HG03571 (cell line): ENCODE measurements at regions not wholly inside any gene's neighbourhood (a gene's known extent, or its start where the extent isn't known, plus 50 kb on each side); places are given as distances from the start of the nearest gene placed in this dataset.
A peak's percentile ranks its signal among the peaks of the same experiment; 100 is the strongest.

Experiments used
- ATAC-seq: cut with Tn5 transposase; IDR thresholded peaks from one replicate; pipeline ENCODE4 v1.9.1; 2021; ENCODE audit not compliant: unreplicated experiment

DNA sequence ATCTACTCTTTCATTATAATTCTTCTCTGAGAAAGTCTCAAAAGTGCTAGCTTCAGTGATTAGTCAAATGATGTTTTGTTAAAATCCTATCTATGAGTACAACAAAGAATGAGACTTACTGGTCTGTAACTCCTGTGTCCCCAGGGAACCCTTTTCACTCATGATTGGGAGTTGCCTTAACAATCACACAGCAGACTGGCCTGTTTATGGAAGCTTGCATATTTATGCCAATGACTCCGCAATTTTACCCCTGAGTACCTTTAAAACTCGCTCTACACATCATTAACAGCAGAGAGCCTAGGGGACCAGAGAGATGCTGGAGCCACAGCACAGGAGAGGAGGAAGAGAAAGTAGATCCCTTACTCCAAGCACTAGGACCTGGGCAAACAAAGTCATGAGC lies 628.1 kb downstream of the IGSF11 start:
- no peak for ATAC-seq

DNA sequence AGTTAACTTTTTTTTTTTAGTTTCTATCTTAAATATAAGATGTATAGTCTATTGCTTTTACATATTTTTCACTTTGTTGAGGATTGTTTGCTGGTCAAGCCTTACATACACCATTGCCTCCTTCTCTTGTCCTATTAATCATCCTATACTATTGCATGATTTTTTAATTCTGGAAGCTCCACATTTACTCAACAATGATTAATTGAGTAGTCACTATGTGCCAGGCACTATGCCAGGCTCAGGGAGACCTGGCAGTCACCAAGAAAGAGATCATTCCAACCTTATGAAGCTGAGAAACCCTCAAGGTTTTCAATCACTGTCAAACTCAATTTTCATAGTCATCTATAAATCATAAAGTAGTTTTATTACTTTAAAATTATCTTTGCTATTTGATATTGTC lies 626.2 kb downstream of the IGSF11 start:
- ATAC-seq = no peak

DNA sequence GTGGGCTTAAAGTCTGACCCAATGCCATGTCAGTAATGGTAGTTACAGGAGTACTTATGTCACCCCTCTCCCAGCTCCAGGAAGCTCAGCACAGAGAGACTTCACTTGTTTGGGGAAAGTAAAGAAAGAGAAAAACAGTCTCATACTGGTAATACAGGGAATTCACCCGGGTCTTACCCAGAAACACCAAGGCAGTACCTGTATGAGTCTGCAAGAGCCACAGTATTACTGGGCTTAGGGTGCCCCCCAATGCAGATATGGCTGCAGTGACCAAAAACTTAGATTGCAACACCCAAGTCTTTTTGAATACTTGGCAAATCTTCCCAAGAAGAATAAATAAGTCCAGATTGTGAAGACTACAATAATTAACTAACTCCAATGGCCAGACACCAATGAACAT lies 622.1 kb downstream of the IGSF11 start:
- ATAC-seq = peak; percentile 69

DNA sequence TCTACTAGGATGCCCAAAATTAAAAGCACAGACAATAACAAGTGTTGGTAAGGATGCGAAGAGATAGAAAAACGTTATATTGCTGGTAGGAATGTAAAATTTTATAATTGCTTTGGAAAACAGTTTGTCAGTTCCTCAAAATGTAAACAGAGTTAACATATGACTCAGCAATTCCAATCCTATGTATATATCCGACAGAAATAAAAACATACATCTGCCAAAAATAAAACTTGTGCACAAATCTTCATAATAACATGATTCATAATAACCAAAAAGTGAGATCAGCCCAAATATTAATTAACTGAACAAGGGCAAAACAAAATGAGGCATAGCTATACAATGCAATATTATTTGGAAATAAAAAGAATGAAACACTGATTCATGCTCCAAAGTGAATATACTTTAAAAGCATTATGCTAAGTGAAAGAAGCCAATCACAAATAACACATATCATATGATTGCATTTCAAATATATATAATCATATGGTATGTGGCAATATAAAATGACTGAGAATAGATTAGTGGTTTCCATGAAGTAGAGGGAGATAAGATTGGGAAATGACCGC lies 609.3 kb downstream of the IGSF11 start:
- ATAC-seq = no peak

DNA sequence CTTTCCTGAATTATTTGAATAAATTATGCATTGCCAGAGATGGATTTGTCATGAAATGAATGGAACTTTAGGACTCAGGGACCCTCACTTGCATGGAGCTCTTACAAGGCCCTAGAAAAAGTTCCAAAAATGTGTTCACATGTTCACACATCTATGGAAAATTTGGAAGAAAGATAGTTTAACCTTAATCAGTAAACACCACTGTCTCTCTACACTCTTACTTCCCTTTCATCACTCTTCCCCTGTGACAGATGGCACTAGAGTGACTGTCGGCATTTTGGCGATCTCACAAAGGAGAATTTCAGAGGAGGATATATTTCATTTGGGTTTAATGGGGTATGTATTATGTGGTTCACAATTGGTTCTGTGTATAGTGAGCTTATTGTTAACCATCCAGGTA lies 600.8 kb downstream of the IGSF11 start:
- no peak for ATAC-seq

DNA sequence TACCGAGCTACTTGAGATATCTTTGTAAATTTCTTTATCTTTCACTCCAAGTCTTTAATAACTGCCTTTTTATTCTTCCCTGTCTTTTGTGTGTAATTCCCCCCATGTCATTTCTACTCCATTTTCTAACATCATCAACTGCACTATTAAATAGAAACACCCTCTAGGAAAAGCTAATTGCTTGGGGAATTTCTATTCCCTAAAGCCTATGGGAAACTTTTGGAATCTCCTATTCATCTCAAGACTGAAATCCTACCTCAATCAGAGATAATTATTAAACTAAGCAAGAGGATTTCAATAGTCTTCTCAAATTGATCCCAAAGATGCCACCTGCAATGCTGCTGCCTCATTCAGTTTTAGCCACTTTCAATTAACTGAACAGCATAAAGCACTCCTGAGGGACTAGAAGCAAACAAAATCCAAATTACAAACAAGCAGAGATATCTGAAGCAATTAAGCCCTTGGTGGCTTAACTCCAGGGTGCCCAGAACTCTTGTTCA lies 598.7 kb downstream of the IGSF11 start:
- no peak for ATAC-seq

DNA sequence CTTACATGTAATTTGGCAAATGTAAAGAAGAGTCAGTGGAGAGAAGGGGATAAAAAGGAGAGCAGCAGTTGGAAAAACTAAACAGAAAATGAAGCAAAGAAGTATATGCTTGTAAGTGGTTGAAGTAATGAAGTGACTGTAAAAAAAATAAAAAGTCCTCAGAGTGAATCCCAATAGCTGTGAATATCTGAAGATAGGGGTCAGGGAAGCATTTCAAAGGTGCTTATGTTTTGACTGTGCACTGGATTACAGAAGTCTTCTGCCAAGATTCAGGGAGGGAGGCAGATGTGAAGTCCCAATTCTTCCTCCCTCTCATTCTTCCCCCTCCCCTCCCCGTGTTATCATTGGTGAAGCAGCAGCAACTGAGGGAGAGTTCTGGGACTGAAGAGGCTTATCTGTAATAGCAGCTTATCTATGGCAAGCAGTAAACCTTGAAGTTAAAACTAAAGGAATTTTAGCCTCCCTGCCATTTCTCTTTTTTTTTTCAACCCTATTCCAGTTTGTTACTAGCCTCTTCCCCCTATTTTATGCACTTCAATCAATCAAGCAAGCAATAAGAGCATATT lies 597.9 kb downstream of the IGSF11 start:
- ATAC-seq = no peak

DNA sequence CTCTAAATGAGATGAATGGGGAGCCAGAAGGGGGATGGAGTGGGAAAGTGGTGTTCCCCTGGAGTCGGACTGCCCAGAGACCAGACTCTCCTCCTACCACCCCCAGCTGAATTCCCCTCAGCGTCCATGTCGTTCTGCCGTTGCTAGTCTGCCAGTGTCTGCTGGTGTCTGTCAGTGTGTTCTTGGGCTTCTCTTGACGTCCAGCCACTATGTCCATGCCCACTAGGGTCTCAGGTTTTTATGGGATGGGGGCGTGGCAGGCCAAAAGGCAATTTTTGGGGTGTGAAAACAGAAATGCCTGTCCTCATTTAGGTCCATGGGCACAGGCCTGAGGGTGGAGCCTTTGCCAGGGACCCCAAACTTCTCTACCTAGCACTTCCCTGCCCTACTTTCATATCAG lies 589.6 kb downstream of the IGSF11 start:
- ATAC-seq = no peak

DNA sequence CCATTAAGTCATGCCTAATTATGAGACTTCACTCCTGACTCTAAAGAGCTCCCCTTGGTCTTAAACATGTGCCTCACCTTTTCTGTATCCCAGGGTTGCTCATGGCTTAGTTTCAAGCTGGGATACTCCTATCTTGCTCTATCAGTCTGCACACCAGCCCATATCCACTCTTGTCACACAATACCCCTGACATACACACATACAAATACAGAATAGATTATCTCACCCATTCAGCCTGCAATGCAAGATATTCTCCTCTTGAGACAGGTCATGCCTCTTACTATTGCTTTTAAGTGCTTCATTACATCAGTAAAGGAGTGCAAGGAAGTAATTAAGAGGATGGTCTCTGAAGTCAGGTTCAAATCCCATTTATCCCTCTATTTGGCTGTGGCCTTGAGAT lies 587.3 kb downstream of the IGSF11 start:
- ATAC-seq = no peak

DNA sequence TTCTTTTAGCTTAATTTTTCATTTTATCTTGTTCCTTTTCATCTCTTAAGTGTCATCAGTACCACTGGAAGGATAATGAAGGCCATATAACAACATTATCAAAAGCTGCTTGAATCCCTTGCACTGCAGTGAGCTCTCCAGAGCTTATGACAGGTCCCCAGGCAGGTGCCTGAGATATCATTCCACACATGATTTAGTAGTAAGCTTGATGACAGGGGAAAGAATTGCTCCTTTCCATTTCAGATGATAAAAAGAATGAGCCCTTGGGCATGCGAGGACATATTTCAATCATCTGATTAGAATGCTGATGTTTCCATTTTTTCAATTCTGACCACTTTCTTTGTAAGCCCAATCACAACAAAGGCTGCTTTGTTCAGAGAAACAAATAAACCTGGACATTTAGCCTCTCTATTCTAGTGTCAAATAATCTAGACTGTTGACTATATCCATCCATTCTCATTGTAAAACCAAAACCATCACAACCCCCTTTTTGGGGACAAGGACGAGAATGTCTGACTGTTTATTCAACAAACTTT lies 567.8 kb downstream of the IGSF11 start:
- ATAC-seq = no peak

DNA sequence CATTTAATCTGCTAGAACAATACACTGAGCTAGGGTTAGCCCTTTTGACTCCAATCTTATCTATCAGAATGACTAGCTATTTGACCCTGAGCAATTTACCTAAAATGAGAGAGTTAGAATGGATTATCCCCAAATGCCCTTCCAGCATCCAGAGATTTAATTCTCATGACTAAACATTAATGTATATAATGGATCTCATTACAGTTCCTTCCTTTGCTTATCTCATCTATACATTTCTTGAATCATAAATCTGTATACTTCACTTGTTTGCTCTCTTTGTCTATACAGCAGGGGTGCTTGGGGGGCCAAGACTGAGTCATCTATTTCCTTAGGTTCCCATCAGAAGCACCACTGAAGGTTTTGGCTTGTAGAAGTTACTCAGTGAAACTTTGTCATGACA lies 565.8 kb downstream of the IGSF11 start:
- ATAC-seq = no peak

DNA sequence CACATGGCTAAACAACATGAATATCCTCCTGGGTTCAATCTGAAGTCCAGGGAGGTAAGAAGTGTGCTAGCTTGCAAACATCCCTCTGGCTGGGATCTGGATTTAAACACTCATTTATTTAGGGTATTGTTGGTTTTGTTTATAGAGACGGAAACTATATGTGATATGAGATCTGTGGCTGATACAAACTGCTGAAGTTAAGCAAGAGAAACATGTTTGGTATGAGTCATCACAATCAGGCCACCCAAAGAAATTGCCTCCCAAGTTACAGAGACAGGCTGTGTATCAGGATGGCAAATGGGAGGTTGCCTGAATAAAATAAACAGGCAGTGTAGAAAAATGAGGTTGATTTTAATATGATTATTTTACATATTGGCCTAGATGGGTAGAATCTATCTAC lies 562.1 kb downstream of the IGSF11 start:
- ATAC-seq = no peak

DNA sequence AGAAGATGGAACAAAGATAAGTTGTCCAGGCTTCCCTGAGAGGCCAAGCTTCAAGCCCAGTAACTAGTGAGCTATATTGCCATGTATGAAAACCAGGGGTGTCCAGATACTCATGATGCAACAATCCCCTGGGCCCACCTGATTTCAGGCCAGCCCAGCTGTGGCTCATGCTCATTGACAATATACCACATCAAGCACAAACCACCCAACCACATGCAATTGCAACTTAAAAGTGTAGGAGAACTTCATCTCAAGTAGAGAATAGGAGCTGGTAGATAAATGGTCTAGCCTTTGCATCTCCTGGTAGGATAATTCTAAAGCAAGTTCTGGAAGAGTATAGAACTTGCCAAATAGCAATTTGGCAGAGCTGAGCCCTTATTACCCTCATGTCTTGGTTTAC lies 561.3 kb downstream of the IGSF11 start:
- no peak for ATAC-seq

DNA sequence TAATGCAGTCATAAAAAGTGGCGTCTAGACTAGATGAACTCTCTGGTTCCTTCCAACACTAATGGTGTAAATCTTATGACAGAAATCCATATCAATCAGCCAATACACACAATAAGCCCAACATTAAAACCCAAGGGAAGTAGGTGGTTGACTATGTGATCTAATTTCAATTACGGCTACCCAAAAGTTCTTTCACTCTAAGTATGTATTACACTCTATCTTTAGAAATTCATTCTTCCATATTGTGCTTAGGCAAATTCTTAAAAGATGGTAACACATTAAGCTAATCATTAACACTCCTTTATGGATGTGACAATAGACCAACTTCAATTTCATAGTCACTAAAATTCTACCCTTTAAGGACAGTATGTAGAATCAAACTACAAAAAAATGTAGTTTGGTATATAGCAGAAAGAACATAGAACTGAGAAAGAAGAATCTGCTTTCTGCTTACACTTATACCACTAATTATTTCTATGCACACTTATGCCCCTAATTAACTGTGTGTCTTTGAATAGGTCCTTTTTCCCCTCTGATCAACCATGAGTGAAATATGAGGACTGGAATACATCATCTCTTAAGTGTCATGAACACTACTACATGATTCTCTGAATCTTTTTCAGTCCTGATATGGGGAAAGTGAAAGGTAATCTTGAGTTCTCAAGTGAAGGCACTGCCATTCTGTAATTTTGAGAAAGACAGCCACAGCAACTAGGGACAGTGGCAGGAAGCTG lies 557.6 kb downstream of the IGSF11 start:
- no peak for ATAC-seq

DNA sequence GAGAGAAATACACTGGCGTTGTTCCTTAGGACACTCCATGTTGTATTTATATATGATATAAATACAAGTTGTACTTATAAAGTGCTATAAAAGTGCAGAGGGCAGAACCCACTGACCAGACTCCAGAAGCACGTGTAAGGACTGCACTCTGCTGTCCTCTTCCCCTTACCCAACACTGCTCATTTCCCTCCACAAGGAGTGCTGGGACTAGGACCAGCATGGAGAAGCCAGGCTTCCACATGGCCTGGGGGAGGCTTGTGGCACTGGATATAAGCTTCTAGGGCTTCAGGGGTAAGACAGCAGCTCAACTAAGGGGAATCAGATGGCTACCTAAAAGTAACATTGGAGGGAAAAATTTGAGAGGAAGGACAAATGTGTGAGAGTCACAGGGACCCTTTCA lies 556.9 kb downstream of the IGSF11 start:
- no peak for ATAC-seq

DNA sequence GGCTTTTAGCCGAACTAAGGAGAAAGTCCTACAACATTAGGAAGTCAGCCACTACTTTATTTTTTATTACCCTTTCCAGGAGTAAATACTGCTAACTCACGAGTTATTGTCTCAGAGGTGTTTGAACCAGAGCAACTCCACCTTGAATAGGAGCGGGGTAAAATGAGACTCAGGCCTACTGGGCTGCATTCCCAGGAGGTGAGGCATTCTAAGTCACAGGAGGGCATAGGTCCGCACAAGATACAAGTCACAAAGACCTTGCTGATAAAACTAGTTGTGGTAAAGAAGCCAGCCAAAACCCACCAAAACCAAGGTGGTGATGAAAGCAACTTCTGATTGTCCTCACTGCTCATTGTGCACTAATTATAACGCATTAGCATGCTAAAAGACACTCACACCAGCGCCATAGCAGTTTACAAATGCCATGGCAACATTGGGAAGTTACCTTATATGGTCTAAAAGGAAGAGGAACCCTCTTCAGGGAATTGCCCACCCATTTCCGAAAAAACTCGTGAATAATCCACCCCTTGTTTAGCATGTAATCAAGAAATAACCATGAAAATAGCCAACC lies 555.9 kb downstream of the IGSF11 start:
- no peak for ATAC-seq

DNA sequence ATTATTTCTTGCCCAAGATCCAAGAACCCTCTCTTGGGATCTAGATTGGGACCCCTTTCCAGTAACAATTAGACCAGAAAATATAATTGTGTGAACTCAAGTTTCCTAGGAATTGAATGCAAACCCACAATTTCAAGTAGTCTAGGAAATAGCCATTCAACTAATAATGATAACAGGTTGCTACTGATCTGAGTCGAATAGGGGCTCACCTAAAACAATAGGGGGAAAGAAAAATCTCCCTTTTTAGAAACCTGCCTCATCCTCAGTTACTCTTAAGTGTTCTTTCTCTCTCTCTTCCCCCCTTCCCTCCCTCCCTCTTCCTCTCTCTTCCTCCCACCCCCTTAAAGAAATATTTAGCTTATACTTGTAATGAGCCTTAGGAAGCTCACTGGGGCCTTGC lies 555.3 kb downstream of the IGSF11 start:
- no peak for ATAC-seq

DNA sequence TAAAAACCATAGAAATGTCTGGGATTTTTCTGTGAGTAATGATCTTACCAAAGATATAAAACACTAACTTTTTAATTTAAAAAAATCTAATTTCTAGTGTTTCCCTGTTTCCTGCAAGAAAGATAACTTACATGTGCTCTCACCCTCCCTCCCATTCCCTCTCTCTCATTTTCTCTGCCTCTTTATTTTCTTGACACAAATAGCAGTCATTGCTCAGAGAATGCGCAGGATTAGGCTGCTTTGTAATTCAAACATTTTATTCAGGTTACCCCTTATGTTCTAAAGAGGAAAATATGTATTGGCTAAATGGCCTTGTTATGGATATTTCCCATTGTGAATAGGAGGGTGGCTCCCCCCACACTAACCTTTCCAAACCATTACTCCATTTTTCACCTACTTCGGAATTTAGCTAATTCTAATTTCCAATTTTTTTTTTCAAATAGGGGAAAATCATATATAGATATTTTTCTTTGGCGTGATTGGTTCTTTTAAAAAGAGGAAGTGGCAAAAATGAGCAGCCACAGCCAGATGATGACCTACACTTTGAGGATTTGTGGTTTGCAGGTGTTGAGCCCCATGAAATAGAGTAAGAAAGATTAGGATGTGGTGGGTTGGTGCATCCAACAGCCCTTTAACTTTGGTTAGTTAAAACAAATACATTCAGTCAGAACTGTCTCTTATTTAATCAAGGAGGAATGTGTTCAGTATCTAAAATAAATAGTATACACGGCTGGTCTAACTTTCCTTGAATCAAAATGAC lies 554.4 kb downstream of the IGSF11 start:
- ATAC-seq = no peak

DNA sequence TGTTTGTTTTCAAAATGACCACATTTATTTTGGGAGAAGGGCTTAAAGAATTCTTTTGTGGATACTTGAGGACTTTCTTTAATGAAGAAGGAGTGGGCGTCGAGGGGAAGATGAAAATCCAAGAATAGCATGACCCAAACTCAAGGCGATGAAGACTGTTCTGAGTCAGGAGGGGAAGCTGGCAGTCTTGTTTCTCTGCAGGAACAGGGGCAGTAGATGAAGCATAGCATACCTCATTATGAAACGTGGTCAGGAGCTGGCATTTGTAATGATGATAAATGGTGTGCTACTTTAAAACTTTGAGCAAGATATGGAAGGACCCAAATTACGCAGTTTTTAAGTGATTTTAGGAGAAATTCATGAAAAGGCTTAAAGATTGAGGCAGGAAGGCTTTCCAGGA lies 549.0 kb downstream of the IGSF11 start:
- ATAC-seq = no peak

DNA sequence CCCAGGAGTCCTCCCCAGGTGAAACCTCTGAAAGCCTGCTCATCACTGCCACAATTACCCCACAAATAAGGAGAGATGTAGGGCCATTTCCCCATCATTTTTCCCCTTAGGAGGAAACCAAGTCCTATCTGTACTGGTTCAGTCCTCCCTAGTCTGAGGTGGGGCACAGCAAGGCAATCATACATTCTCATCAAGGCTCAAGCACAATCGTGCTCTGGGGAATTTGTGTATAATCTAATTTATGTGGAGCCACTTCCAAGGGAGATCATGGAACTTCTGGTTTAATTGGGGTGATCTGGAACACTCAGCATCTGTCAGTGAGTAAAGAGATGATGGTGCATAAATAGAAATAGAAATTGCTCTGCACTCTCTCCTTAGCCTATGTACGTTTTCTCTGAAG lies 546.9 kb downstream of the IGSF11 start:
- ATAC-seq = no peak

DNA sequence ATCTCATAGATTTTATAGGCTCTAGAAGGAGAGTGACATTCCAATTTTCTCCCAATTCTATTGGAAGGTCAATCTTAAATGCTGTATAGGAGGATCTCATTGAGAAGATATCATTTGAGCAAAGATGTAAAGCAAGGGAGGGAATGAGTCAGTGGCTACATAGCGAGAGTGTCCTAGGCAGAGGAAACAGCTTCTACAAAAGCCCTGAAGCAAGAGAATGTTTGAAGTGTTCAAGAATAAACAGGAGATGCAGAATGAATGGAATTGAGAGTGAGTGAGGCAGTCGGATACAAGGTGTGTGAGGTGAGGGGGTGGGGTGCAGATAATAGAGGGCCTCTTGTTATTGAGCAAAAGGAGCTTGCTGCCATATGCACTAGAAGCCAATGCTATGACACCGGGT lies 545.9 kb downstream of the IGSF11 start:
- no peak for ATAC-seq
